ENCODE measurements at regions not wholly inside any gene's neighbourhood (a gene's known extent, or its start where the extent isn't known, plus 50 kb on each side); places are given as distances from the start of the nearest gene placed in this dataset.

- Histone ChIP-seq H3K4me1 (ENCODE audit: control insufficient read depth, insufficient read depth, low read length) (no peaks in the 10 kb centered on the region), H3K9me3 (ENCODE audit: control insufficient read depth, insufficient read depth, low read depth, low read length) (no peaks in the 10 kb centered on the region), H3K27me3 (ENCODE audit: control insufficient read depth, insufficient read depth, low read length) (no peaks in the 10 kb centered on the region), H3K27ac (ENCODE audit: low read length) (no peak overlapping the region), H3K36me3 (ENCODE audit: control insufficient read depth, insufficient read depth, low read length) (no peaks in the 10 kb centered on the region), H3K4me3 (ENCODE audit: low read depth in 2 of 2, low read length in 2 of 2) (no peak overlapping the region)
- ChIA-PET POLR2A (no interaction called here), CTCF (no interaction called here)
- in situ Hi-C loops (cut with HindIII; ENCODE audit: low pct_unique_long_range_greater_than_20kb, low sequenced_read_pairs): no loop called here
- DNase-seq (ENCODE audit: low read depth, low spot score): no peak
- TF ChIP-seq CTCF (IDR thresholded peaks at IDR 0.05): no peak
- no peak for ATAC-seq
- intact Hi-C loops (cut with micrococcal nuclease; ENCODE audit: unreplicated experiment): no loop called here
- no TSS peak for BruUV-seq (replicated peaks)
Observed at GRCh38 chr4:66216252-66216651, 546.0 kb upstream of the EPHA5 start.

- no peak for ATAC-seq
- POLR2A ChIA-PET: no interaction called here
- no peaks in the 10 kb centered on the region for H3K4me1 ChIP-seq (ENCODE audit: control insufficient read depth, insufficient read depth, low read length)
- no peak overlapping the region for H3K27ac ChIP-seq (ENCODE audit: low read length)
- TF ChIP-seq CTCF (IDR thresholded peaks at IDR 0.05): no peak
- no peak for TF ChIP-seq TCF7L2 (IDR thresholded peaks at IDR 0.05; ENCODE audit: low read depth, low read length)
- TF ChIP-seq SIN3A (IDR thresholded peaks at IDR 0.05; ENCODE audit: borderline replicate concordance, insufficient read depth, low read depth, low read length): no peak
- TF ChIP-seq, protein P1, sequence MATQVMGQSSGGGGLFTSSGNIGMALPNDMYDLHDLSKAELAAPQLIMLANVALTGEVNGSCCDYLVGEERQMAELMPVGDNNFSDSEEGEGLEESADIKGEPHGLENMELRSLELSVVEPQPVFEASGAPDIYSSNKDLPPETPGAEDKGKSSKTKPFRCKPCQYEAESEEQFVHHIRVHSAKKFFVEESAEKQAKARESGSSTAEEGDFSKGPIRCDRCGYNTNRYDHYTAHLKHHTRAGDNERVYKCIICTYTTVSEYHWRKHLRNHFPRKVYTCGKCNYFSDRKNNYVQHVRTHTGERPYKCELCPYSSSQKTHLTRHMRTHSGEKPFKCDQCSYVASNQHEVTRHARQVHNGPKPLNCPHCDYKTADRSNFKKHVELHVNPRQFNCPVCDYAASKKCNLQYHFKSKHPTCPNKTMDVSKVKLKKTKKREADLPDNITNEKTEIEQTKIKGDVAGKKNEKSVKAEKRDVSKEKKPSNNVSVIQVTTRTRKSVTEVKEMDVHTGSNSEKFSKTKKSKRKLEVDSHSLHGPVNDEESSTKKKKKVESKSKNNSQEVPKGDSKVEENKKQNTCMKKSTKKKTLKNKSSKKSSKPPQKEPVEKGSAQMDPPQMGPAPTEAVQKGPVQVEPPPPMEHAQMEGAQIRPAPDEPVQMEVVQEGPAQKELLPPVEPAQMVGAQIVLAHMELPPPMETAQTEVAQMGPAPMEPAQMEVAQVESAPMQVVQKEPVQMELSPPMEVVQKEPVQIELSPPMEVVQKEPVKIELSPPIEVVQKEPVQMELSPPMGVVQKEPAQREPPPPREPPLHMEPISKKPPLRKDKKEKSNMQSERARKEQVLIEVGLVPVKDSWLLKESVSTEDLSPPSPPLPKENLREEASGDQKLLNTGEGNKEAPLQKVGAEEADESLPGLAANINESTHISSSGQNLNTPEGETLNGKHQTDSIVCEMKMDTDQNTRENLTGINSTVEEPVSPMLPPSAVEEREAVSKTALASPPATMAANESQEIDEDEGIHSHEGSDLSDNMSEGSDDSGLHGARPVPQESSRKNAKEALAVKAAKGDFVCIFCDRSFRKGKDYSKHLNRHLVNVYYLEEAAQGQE (IDR thresholded peaks at IDR 0.05; ENCODE audit: insufficient read depth in 1 of 2, low read depth in 2 of 2, low read length in 1 of 2): no peak
- TF ChIP-seq POLR2AphosphoS5 (IDR thresholded peaks at IDR 0.05; ENCODE audit: low read depth, low read length): no peak
- intact Hi-C loops (cut with micrococcal nuclease; ENCODE audit: unreplicated experiment) (no loop called here), in situ Hi-C loops (cut with HindIII; ENCODE audit: low pct_unique_long_range_greater_than_20kb, low sequenced_read_pairs) (no loop called here)
- no peaks in the 10 kb centered on the region for H3K36me3 ChIP-seq (ENCODE audit: control insufficient read depth, insufficient read depth, low read length)
- no peaks in the 10 kb centered on the region for H3K27me3 ChIP-seq (ENCODE audit: control insufficient read depth, insufficient read depth, low read length)
- no TSS peak for BruUV-seq (replicated peaks)
- no peak overlapping the region for H3K4me3 ChIP-seq (ENCODE audit: low read depth in 2 of 2, low read length in 2 of 2)
- DNase-seq (ENCODE audit: low read depth, low spot score): no peak
- no peaks in the 10 kb centered on the region for H3K9me3 ChIP-seq (ENCODE audit: control insufficient read depth, insufficient read depth, low read depth, low read length)
- CTCF ChIA-PET: no interaction called here
Observed at GRCh38 chr4:66212489-66212888, 542.2 kb upstream of the EPHA5 start.

Measured in Panc1 (cell line).